ENCODE measurements at regions not wholly inside any gene's neighbourhood (a gene's known extent, or its start where the extent isn't known, plus 50 kb on each side); places are given as distances from the start of the nearest gene placed in this dataset.

DNA sequence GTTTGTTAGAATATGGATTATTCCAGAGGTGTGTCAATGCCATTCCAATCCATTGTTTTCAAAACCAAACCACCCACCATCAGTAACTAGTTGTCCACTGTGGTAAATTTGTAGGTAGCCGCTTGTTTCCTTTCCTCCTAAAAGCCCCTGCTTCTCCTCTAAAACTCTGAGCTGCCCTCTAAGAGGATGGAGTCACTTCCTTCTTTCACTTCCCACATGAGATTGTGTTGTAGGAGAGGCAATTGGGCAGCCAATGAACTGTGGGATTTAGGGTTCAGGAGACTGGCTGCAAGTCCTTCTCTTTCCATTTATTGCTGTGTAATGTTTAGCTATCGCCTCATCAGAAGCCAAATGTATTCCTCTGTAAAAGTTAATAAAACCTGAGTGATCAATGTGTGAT is 49.9 kb upstream of the RFXAP start:
- Histone ChIP-seq H3K9me3 (no peaks in the 10 kb centered on the region), H3K27ac (no peak overlapping the region), H3K27me3 (no peaks in the 10 kb centered on the region), H3K4me1 (no peaks in the 10 kb centered on the region), H3K36me3 (no peaks in the 10 kb centered on the region), H3K4me3 (replicated peaks in 1 of 3) (no peak overlapping the region)
- DNase-seq = no peak
- 83 to 85% methylated on average over 2 of the region's 2 CpGs for WGBS, 2 donors
- TF ChIP-seq, protein P1, sequence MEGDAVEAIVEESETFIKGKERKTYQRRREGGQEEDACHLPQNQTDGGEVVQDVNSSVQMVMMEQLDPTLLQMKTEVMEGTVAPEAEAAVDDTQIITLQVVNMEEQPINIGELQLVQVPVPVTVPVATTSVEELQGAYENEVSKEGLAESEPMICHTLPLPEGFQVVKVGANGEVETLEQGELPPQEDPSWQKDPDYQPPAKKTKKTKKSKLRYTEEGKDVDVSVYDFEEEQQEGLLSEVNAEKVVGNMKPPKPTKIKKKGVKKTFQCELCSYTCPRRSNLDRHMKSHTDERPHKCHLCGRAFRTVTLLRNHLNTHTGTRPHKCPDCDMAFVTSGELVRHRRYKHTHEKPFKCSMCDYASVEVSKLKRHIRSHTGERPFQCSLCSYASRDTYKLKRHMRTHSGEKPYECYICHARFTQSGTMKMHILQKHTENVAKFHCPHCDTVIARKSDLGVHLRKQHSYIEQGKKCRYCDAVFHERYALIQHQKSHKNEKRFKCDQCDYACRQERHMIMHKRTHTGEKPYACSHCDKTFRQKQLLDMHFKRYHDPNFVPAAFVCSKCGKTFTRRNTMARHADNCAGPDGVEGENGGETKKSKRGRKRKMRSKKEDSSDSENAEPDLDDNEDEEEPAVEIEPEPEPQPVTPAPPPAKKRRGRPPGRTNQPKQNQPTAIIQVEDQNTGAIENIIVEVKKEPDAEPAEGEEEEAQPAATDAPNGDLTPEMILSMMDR (IDR thresholded peaks at IDR 0.05) = no peak
- intact Hi-C loops (cut with DNase I) = no loop called here
